Bronchial epithelial cell (primary cell): ENCODE measurements at regions not wholly inside any gene's neighbourhood (a gene's known extent, or its start where the extent isn't known, plus 50 kb on each side); places are given as distances from the start of the nearest gene placed in this dataset.
A peak's percentile ranks its signal among the peaks of the same experiment; 100 is the strongest.
"Not testable (repeated sequence)": the region's sequence is repeated elsewhere in the genome, so short reads cannot be mapped to it uniquely, and the experiment has no call there.

Source experiments
- DNase-seq: peaks from one replicate; pipeline ENCODE4 v3.0.0-alpha.2; 2010; ENCODE audit warnings: low read depth
- FAIRE-seq: peaks from 2 replicates; lab custom pipeline; 2011; peaks lifted over from hg19 to GRCh38; lab: Jason Lieb, UNC
- H3K27me3 ChIP-seq: 2 replicates; pipeline ENCODE4 v1.5.1; 2011; ENCODE audit warnings: low read length; ENCODE audit not compliant: control insufficient read depth, insufficient read depth
- H3K36me3 ChIP-seq: 2 replicates; pipeline ENCODE4 v1.5.1; 2011; ENCODE audit warnings: low read length; ENCODE audit not compliant: control insufficient read depth, insufficient read depth
- H3K4me3 ChIP-seq: 2 replicates; pipeline ENCODE4 v1.5.1; 2011; ENCODE audit warnings: mild to moderate bottlenecking, low read depth, low read length, control low read depth
- CTCF ChIP-seq: IDR thresholded peaks from 2 replicates; pipeline ENCODE4 v1.5.1; 2011; ENCODE audit warnings: mild to moderate bottlenecking, moderate library complexity, low read length, control low read depth, inconsistent platforms; ENCODE audit not compliant: insufficient read depth, severe bottlenecking

DNA sequence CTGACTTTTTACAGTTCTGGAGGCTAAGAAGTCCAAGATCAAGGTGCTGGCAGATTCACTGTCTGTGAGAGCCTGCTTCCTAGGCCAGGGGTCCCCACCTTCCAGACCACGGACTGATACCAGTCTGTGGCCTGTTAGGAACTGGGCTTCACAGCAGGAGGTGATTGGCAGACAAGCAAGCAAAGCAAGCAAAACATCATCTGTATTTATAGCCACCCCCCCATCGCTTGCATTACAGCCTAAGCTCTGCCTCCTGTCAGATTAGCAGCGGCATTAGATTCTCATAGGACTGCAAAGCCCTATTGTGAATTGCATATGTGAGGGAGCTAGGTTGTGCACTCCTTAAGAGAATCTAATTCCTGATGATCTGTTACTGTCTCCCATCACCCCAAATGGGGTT is 194.7 kb upstream of the THRB start:
- no peak for DNase-seq
- FAIRE-seq = no peak
- no peak for TF ChIP-seq CTCF
- H3K4me3 ChIP-seq = no peak overlapping the region
- no peaks in the 10 kb centered on the region for H3K36me3 ChIP-seq
- H3K27me3 ChIP-seq = no peaks in the 10 kb centered on the region

- Histone ChIP-seq H3K4me3 (no peak overlapping the region), H3K27me3 (no peaks in the 10 kb centered on the region), H3K36me3 (no peaks in the 10 kb centered on the region)
- no peak for TF ChIP-seq CTCF
- FAIRE-seq = no peak
- no peak for DNase-seq
Observed at GRCh38 chr3:24690777-24691176, 196.1 kb upstream of the THRB start.

- FAIRE-seq, H3K4me3 ChIP-seq: not testable (repeated sequence)
Observed at GRCh38 chr3:24699078-24699477, 204.4 kb upstream of the THRB start.

DNA sequence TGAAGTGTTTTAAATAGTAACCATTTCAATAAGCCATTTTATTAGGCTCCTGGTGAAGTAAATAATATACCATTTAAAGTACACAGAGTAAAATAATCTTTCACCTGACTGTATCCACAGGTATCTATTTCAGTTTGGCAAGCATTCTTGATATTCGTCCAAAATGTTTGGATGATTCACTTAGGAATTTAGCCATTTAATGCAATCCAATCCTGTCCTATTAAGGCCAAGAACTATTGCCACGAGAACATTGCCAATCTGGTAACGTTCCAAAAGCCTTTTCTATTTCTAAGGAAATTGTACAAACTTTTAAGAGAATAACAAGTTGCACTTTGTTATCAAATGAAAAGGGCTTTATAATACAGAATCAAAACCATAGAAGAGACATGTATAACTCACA is 209.8 kb upstream of the THRB start:
- Histone ChIP-seq H3K36me3 (no peaks in the 10 kb centered on the region), H3K4me3 (no peak overlapping the region), H3K27me3 (no peaks in the 10 kb centered on the region)
- DNase-seq = peak; percentile 98
- FAIRE-seq = no peak
- TF ChIP-seq CTCF = no peak

More at GRCh38 chr3:24699078-24699477, 204.4 kb upstream of the THRB start:
- not testable (repeated sequence) for DNase-seq, H3K27me3 ChIP-seq, H3K36me3 ChIP-seq

DNA sequence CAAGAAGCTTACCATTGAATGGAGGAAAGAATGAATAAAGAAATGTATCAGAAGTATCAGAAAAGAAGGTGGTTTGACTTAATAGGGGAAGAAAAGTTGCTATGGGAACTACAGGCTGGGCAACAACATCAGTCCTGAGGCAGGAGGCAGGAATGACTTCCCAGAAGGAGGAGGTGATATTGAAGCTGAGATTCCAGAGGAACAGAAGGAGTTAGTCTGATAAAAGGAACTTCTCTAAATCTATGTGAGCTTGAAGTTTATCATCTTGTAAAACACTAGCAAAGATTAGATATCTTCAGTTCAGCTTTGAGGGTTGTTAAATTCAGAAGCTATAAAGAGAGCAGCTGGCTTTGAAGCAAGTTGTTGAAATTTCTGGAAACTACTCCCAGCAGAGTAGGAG is 213.3 kb upstream of the THRB start:
- peak; percentile 64 for FAIRE-seq
- H3K4me3 ChIP-seq = no peak overlapping the region
- DNase-seq = no peak
- no peaks in the 10 kb centered on the region for H3K36me3 ChIP-seq
- no peak for TF ChIP-seq CTCF
- H3K27me3 ChIP-seq = no peaks in the 10 kb centered on the region

GRCh38 chr3:24709956-24710355 is 215.3 kb upstream of the THRB start:
- Histone ChIP-seq H3K4me3 (no peak overlapping the region), H3K27me3 (no peaks in the 10 kb centered on the region), H3K36me3 (no peaks in the 10 kb centered on the region)
- no peak for FAIRE-seq
- no peak for DNase-seq
- no peak for TF ChIP-seq CTCF
